ENCODE measurements at regions not wholly inside any gene's neighbourhood (a gene's known extent, or its start where the extent isn't known, plus 50 kb on each side); places are given as distances from the start of the nearest gene placed in this dataset.

- H3K27ac ChIP-seq (ENCODE audit: low read length): no peak overlapping the region
- Mint-ChIP-seq H3K27me3 (ENCODE audit: low read depth in 2 of 2) (peaks cover 28 to 44% of the 10 kb centered on the region in 2 donors), H3K36me3 (no peaks in the 10 kb centered on the region), H3K4me3 (no peak overlapping the region), H3K9me3 (peaks cover 0 to 5% of the 10 kb centered on the region in 2 donors), H3K4me1 (no peaks in the 10 kb centered on the region), H3K27ac (no peak overlapping the region)
- no peak for TF ChIP-seq CTCF (IDR thresholded peaks at IDR 0.05)
- 0% methylated on average over 1 of the region's 3 CpGs for WGBS (ENCODE audit: insufficient coverage)
- H3K9me3 ChIP-seq (ENCODE audit: control insufficient read depth, insufficient read depth, low read length): no peaks in the 10 kb centered on the region
- H3K27me3 ChIP-seq (ENCODE audit: control insufficient read depth, insufficient read depth, low read length): peaks cover 4% of the 10 kb centered on the region
- H3K4me3 ChIP-seq (ENCODE audit: low read length): no peak overlapping the region
- intact Hi-C loops (cut with micrococcal nuclease): no loop called here
- H3K4me1 ChIP-seq (ENCODE audit: control insufficient read depth, insufficient read depth, low read length): no peaks in the 10 kb centered on the region
- no peak for ATAC-seq
- no peaks in the 10 kb centered on the region for H3K36me3 ChIP-seq (ENCODE audit: control insufficient read depth, insufficient read depth, low read length)
- no peak for DNase-seq
Measured at GRCh38 chr2:225207471-225207870, 165.2 kb upstream of the DOCK10 start.

- no peak overlapping the region for H3K4me3 Mint-ChIP-seq
- Histone ChIP-seq H3K4me1 (ENCODE audit: control insufficient read depth, insufficient read depth, low read length) (no peaks in the 10 kb centered on the region), H3K27me3 (ENCODE audit: control insufficient read depth, insufficient read depth, low read length) (peaks cover 4% of the 10 kb centered on the region), H3K36me3 (ENCODE audit: control insufficient read depth, insufficient read depth, low read length) (no peaks in the 10 kb centered on the region), H3K4me3 (ENCODE audit: low read length) (no peak overlapping the region), H3K27ac (ENCODE audit: low read length) (no peak overlapping the region), H3K9me3 (ENCODE audit: control insufficient read depth, insufficient read depth, low read length) (no peaks in the 10 kb centered on the region)
- H3K9me3 Mint-ChIP-seq: peaks cover 0 to 5% of the 10 kb centered on the region in 2 donors
- no peaks in the 10 kb centered on the region for H3K4me1 Mint-ChIP-seq
- WGBS (ENCODE audit: insufficient coverage): no CpG with 5 or more reads among the region's 1 CpG
- no peak for TF ChIP-seq CTCF (IDR thresholded peaks at IDR 0.05)
- H3K27me3 Mint-ChIP-seq (ENCODE audit: low read depth in 2 of 2): peaks cover 28 to 46% of the 10 kb centered on the region in 2 donors
- H3K36me3 Mint-ChIP-seq: no peaks in the 10 kb centered on the region
- intact Hi-C loops (cut with micrococcal nuclease): no loop called here
- ATAC-seq (no peak), DNase-seq (no peak)
- no peak overlapping the region for H3K27ac Mint-ChIP-seq
Measured at GRCh38 chr2:225207043-225207442, 164.8 kb upstream of the DOCK10 start.

- ATAC-seq: no peak
- H3K27me3 ChIP-seq (ENCODE audit: control insufficient read depth, insufficient read depth, low read length): no peaks in the 10 kb centered on the region
- peaks cover 0 to 14% of the 10 kb centered on the region in 2 donors for H3K27me3 Mint-ChIP-seq (ENCODE audit: low read depth in 2 of 2)
- no peak overlapping the region for H3K27ac ChIP-seq (ENCODE audit: low read length)
- WGBS (ENCODE audit: insufficient coverage): no CpG with 5 or more reads among the region's 1 CpG
- no peak overlapping the region for H3K27ac Mint-ChIP-seq
- DNase-seq: no peak
- H3K36me3 ChIP-seq (ENCODE audit: control insufficient read depth, insufficient read depth, low read length): no peaks in the 10 kb centered on the region
- H3K36me3 Mint-ChIP-seq: no peaks in the 10 kb centered on the region
- no peak overlapping the region for H3K4me3 Mint-ChIP-seq
- no peak overlapping the region for H3K4me3 ChIP-seq (ENCODE audit: low read length)
- H3K9me3 Mint-ChIP-seq: no peaks in the 10 kb centered on the region
- no peaks in the 10 kb centered on the region for H3K4me1 ChIP-seq (ENCODE audit: control insufficient read depth, insufficient read depth, low read length)
- no peak for TF ChIP-seq CTCF (IDR thresholded peaks at IDR 0.05)
- no peaks in the 10 kb centered on the region for H3K9me3 ChIP-seq (ENCODE audit: control insufficient read depth, insufficient read depth, low read length)
- H3K4me1 Mint-ChIP-seq: no peaks in the 10 kb centered on the region
- intact Hi-C loops (cut with micrococcal nuclease): no loop called here
Measured at GRCh38 chr2:225196579-225196978, 154.3 kb upstream of the DOCK10 start.

- no peaks in the 10 kb centered on the region for H3K4me1 Mint-ChIP-seq
- Histone ChIP-seq H3K36me3 (ENCODE audit: control insufficient read depth, insufficient read depth, low read length) (no peaks in the 10 kb centered on the region), H3K4me1 (ENCODE audit: control insufficient read depth, insufficient read depth, low read length) (no peaks in the 10 kb centered on the region), H3K27me3 (ENCODE audit: control insufficient read depth, insufficient read depth, low read length) (no peaks in the 10 kb centered on the region), H3K9me3 (ENCODE audit: control insufficient read depth, insufficient read depth, low read length) (no peaks in the 10 kb centered on the region), H3K27ac (ENCODE audit: low read length) (no peak overlapping the region), H3K4me3 (ENCODE audit: low read length) (no peak overlapping the region)
- H3K36me3 Mint-ChIP-seq: no peaks in the 10 kb centered on the region
- H3K4me3 Mint-ChIP-seq: no peak overlapping the region
- intact Hi-C loops (cut with micrococcal nuclease): no loop called here
- no peak for DNase-seq
- TF ChIP-seq CTCF (IDR thresholded peaks at IDR 0.05): no peak
- WGBS (ENCODE audit: insufficient coverage): 88% methylated on average over 1 of the region's 3 CpGs
- no peak overlapping the region for H3K27ac Mint-ChIP-seq
- no peaks in the 10 kb centered on the region for H3K9me3 Mint-ChIP-seq
- H3K27me3 Mint-ChIP-seq (ENCODE audit: low read depth in 2 of 2): peaks cover 5 to 25% of the 10 kb centered on the region in 2 donors
- no peak for ATAC-seq
Measured at GRCh38 chr2:225192869-225193268, 150.6 kb upstream of the DOCK10 start.
